KG1 (cell line): ENCODE measurements at regions not wholly inside any gene's neighbourhood (a gene's known extent, or its start where the extent isn't known, plus 50 kb on each side); places are given as distances from the start of the nearest gene placed in this dataset.

Experiments used
- DNase-seq: peaks from one replicate; lab custom pipeline; 2025; lab: John Stamatoyannopoulos, UW

- no peak for DNase-seq
Measured at GRCh38 chr2:180143633-180144337, 136.7 kb upstream of the CWC22 start.

DNA sequence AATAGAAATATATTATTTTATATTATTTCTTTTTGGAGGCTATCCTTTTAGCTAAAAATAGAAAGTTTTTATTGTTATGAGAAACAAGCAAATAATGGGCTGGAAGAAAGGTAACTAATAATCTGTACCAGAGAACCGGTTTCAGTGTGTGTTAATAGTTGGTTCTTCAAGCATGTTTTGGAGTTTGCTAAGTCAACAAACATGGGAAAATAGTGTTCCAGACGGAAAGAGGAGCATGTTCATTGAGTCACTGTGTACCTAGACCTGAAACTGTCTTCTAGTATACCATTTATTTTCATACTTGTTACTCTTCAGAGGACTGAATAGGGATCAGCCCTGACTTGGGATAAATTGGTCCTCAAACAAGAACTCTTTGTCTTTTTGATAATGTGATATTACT, 134.5 kb upstream of the CWC22 start:
- DNase-seq, result no peak

- DNase-seq, result no peak
Measured at GRCh38 chr2:180133736-180134135, 126.6 kb upstream of the CWC22 start.

DNA sequence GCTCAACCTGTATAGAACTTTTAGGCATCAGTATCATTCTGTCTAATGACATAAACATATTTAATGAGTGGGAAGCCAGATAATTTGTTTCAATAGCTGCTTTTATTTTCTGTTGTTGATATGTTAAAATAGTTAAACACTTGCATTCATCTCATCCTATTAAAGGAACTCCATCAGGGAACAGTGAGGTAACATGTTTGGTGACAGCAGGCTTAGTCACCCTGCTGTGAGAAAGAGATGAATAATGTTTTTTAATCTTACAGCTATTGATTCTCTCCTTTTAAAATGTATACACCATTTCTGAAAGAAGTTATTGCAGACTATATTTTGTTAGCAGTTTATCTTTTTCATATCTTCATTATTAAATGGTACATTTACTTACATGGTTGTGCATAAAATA, 123.3 kb upstream of the CWC22 start:
- DNase-seq, result no peak

DNA sequence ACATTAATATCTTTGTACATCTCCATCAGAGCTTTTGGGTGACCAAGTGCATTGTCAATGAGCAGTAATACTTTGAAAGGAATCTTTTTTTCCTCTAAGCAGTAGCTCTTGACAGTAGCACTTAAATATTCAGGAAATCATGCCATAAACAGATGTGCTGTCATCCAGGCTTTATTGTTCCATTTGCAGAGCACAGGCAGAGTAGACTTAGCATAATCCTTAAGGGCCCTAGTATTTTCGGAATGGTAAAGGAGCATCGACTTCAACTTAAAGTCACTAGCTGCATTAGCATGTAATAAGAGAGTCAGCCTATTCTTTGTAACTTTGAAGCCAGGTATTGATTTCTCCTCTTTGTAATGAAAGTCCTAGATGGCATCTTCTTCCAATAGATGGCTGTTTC, 121.8 kb upstream of the CWC22 start:
- DNase-seq, result no peak

- no peak for DNase-seq
Measured at GRCh38 chr2:180125245-180125962, 118.3 kb upstream of the CWC22 start.

DNA sequence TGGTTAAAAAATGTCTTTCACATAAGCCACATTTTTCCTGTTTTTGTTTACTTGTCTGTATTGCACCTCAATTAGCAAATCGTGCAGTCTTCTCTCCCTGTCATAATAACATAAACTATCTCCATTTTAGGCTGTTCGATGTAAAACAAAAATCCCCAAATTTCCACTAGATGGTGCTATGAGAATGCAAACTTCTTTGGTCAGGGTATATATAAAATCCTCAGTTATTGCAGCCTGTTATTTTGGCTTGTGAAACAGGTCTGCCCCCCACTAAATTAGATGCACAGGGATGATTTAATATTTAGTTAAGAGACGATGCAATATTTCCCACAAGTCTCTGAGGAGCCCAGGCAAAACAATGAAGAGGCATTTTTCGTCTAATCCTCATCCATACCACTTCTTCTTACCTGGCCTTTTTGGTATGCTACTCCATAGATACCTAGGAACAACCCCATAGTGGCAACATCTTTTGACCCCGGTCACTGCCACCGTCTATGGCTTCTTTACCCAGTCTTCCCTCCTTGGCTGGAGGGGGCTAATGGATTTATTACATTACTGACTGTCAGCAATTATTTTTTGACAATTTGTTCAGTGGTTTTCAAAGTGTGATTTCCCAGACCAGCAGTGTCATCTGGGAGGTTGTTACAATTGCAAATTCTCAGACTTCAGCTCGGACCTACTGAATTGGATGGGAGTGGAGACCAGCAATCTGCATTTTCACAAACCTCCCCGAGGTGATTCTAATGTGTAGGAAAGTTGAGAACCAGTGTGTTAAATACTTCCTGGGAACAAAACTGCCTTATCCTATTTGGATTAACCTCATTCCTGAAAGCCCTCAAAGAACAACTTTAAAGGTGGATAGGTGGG, 117.4 kb upstream of the CWC22 start:
- DNase-seq, result peak; percentile 46

DNA sequence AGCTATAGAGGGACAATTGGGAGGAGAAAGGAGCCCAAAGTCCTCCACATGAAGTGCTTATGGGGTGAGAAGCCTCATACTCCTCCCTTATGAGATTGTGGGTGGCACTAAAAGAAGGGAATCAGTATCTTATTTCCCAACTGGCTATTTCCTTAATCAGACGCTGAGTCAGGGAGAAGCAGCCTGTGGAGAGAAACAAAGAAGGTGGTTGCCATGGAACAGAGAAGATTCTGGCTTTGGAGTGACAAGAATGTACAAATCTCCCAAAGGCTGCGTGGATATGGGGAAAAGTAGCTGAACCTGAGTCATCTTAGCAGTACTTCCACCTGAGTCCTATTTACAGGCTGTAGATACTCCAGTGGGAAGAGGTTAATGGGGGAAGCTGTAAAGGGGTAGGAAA, 115.8 kb upstream of the CWC22 start:
- DNase-seq, result no peak

DNA sequence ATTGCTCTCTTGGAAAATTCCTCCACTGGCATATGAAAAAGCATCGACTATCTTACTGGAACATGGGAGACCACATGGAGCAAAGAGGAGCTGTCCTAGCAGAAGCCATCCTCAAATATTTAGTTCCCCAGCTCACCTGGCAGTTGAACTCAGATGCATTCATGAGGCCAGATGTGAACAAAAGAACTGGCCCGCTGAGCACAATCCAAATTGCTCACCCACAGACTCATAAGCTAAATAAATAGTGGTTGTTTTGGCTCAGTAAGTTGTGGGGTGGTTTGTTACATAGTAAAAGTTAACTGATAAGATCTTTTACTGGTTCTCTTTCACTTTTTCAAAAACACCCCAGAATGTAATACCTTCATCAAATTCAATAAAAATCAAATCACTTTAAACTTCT, 108.6 kb upstream of the CWC22 start:
- no peak for DNase-seq

DNA sequence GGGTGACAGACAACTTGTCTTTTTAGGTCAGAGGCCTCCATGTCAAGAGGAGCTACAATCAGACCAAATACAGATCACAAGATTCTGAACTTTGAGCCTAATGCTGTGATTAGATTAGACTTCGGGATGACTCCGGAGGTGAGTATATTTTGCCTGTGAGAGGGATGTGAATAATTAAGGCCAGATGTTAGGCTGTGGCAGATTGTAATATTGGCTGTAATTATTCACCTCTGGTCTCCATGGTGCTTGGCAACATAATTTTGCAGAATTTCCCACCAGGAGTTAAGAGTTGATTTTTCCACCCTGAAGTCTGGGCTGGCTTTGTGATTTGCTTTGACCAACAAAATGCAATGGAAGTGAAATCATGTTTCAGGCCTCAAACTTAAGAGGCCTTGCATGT, 108.2 kb upstream of the CWC22 start:
- DNase-seq, result no peak

DNA sequence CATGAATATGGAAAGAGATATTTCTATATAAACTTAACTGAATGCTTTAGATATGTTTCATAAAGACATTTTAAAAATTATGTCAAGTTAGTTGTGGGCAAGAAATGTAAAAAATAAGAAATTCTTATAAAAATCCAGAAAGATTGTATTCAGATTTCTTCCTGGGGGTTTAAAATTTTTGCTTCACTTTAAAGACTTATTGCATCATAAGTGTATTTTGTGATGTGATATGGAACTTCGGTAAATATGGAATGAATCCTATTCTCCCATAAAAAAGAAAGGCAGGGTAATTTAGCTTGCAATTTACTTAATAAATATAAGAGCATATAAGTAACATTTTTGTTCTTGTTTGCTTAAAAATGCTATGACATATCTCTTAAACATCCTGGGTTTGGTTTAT, 104.8 kb upstream of the CWC22 start:
- no peak for DNase-seq

- no peak for DNase-seq
Measured at GRCh38 chr2:180110469-180110868, 103.4 kb upstream of the CWC22 start.

- DNase-seq, result no peak
Measured at GRCh38 chr2:180101846-180102245, 94.7 kb upstream of the CWC22 start.

GRCh38 chr2:180099308-180099707, 92.2 kb upstream of the CWC22 start:
- DNase-seq, result no peak

DNA sequence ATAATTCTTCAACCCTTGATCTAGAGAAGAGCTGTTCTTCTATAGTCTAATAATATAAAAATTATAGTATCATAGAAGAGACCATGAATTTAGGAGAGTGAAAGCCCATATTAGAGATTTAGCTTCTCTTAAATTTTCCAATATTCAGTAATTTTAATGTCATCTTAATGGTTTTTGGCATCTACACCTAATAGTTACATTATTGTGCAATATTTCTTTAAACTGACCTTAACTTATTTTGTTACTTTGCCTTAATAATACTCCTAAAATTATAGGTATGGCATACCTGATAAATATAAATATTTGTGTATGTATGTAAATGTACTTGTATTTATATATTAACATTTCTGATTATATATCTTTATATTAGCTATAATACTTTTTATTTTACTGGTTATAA, 78.0 kb upstream of the CWC22 start:
- DNase-seq, result no peak

DNA sequence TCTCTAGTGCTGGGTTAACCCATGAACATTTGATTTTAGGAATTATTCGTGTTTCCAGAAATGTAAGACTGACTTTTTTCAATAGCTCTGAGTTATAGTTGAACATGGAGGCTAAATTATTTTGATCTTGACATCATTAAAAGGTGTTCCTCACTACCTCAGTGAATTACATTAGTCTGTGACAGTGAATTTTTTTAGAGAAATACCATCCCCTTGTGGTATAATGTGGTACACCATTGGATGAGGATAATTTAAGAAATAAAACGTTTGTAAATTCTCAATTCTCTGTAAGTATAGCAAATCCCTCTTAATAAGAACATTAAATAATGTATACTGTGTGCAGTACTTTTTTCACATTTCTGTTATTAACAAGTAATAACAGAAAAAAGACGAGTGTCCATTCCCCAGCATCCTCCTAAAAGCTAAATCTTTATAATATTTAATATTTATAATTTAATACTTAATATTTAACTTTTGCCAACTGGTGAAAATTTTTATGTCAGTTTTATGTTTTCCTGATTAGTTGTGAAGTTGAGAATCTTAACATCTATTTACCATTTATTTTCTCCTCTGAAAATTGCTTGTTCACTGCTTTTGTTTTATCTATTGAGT, 70.3 kb upstream of the CWC22 start:
- no peak for DNase-seq

- no peak for DNase-seq
Measured at GRCh38 chr2:180075870-180076269, 68.8 kb upstream of the CWC22 start.

DNA sequence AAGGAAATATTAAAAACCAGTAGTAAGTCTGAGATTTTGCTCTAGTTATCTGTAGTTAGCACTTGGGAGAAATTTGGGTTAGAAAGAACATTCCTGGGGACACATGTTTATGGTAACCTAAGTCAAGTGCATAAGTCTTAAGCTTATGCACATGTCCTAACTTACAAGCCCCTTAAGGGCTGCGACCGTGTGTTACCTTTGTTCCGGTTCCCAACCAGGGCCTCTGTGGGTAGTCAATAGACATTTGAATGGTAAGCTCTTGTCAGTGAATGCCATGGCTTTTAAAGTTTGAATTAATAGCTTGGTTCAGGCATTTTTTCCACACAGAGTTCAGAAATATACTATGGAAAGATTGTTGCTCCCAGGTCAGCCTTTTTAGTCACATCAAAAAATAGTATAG, 64.7 kb upstream of the CWC22 start:
- DNase-seq, result no peak

DNA sequence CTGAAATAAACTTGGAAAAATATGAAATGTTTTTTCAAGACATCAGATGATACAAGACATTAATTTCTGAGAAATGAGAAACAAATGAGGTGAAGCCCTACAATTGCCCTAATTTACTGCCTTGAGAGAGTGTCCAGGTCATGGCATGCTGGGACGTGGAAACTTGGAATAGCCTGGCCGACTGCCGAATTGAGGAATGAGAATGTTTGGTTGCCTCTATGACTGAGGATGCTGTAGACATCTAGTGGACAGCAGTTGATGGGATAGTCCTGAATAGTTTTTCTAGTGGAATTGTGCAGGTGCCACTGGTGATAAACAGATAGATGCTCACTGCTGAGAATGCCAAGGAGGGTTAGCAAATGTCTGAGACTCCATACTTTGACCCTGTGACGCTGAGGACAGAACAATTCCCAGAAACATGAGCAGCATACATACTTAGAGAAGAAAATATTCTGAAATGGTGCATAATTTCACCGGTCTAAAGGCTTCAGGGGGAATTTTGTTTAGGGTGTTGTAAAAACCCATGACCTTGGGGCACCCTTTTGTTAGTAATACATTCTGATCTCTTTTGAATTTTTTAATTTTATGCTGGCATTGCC, 56.5 kb upstream of the CWC22 start:
- no peak for DNase-seq

DNA sequence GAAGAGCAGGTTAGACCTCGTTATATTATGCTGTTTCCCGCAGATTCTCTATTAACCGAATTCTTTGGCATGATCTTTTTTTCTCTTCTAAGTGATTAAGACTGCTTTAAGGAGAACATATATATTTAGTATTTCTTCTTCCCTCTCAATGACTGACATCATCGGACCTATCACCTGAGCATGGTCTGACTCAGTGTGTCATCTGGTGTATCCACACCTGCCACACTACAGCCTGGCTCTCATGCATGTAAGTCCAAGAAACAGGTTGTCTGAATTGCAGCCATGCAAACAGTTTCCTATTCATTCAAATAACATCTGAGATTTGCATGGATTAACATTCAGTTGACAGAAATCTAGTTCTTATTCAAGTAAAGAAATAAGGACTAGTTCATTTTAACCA, 55.1 kb upstream of the CWC22 start:
- no peak for DNase-seq

- DNase-seq, result no peak
Measured at GRCh38 chr2:180061546-180061945, 54.4 kb upstream of the CWC22 start.

GRCh38 chr2:180061085-180061484, 54.0 kb upstream of the CWC22 start:
- DNase-seq, result no peak
